ENCODE measurements at regions not wholly inside any gene's neighbourhood (a gene's known extent, or its start where the extent isn't known, plus 50 kb on each side); places are given as distances from the start of the nearest gene placed in this dataset.

DNA sequence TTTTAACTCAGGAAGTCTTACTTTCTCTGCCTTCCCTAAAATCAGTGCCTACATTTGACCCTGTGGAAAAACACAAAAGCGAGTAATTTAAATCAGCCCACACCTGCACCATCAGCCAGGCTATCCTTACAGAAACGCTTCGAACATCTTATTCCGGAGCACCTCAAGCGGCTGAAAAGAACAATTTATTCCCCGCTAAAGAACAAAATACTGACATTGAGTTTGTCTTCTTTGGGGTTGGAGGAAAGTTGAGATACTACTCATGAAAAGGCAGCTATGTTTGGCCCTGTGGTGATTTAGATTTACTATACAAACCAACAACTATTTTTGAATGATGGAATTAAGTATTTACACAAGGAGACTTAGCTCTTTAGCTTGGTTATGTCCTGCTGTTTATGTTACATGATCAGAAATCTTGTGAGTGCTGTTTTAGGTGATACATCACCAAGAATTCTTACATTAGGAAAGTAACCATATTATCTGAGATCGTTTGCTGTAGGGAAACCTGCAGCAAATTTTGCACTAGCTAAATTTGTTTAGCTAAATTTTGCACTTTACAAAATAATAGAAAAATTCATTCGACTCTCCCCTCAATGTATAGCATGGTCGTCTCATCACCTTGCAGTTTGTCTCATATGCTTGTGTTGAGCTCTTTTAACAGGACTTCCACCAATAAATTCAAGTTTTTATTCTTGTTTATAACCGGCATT, 158.8 kb upstream of the SIX2 start:
- Histone ChIP-seq H3K36me3 (ENCODE audit: insufficient read depth, low read length, poor library complexity, severe bottlenecking) (no peaks in the 10 kb centered on the region), H3K4me3 (ENCODE audit: low read depth, low read length, poor library complexity, severe bottlenecking) (no peak overlapping the region), H3K4me1 (ENCODE audit: insufficient read depth, low read length, poor library complexity, severe bottlenecking) (no peaks in the 10 kb centered on the region), H3K27me3 (replicated peaks; ENCODE audit: insufficient read depth, low read depth, low read length, poor library complexity) (peaks cover 99% of the 10 kb centered on the region), H3K27ac (ENCODE audit: low read depth, low read length, poor library complexity, severe bottlenecking) (no peak overlapping the region), H3K9me3 (ENCODE audit: low read depth, low read length, poor library complexity, severe bottlenecking) (no peaks in the 10 kb centered on the region)
- BruUV-seq (replicated peaks) = no TSS peak
- TF ChIP-seq, protein P1, sequence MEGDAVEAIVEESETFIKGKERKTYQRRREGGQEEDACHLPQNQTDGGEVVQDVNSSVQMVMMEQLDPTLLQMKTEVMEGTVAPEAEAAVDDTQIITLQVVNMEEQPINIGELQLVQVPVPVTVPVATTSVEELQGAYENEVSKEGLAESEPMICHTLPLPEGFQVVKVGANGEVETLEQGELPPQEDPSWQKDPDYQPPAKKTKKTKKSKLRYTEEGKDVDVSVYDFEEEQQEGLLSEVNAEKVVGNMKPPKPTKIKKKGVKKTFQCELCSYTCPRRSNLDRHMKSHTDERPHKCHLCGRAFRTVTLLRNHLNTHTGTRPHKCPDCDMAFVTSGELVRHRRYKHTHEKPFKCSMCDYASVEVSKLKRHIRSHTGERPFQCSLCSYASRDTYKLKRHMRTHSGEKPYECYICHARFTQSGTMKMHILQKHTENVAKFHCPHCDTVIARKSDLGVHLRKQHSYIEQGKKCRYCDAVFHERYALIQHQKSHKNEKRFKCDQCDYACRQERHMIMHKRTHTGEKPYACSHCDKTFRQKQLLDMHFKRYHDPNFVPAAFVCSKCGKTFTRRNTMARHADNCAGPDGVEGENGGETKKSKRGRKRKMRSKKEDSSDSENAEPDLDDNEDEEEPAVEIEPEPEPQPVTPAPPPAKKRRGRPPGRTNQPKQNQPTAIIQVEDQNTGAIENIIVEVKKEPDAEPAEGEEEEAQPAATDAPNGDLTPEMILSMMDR (conservative IDR thresholded peaks at IDR 0.05; ENCODE audit: low read depth, low read length) = no peak
- TF ChIP-seq EZH2 (IDR thresholded peaks at IDR 0.05; ENCODE audit: borderline replicate concordance, low read depth, low read length, poor library complexity, severe bottlenecking) = peak; percentile 18
- no peak for DNase-seq (ENCODE audit: low spot score)
- ChIA-PET POLR2A (ENCODE audit: low non-redundant PET) (no interaction called here), CTCF (no interaction called here)
- intact Hi-C loops (cut with micrococcal nuclease; ENCODE audit: unreplicated experiment) = loop anchor here (10.0 kb wide), 1 partner anchor 327 kb away; no protein-coding TSS in a partner anchor

DNA sequence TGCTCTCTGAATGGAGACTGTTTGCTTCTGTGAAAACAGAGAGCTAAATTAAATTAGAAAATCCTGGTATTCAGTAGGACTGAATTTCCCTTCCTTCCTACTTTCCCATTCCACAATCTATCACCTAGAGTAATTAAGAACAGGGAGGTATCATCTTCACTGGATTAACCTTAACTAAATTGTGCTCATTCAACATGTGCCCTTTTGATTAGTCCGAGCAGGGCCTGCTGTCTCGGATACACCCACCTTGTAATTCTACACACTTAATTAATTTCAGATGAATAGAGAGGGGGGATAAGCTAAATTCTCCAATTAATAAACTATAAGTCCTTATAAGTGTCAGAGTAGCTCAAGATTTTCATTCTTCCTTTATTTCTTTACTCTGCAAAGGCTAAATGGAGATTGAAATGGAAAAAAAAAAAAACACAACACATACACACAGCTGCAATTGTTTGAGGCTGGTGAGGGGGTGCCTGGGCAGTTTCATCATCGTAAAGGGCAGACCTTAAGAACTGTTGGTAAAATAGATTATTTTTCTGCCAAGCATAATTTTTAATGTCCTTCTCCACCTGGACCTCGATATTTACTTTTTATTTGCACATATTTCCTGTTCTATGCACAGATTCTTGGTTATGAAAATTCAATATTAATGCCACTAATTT, 157.1 kb upstream of the SIX2 start:
- BruUV-seq (replicated peaks) = no TSS peak
- TF ChIP-seq, protein P1 (conservative IDR thresholded peaks at IDR 0.05; ENCODE audit: low read depth, low read length) = no peak
- TF ChIP-seq EZH2 (IDR thresholded peaks at IDR 0.05; ENCODE audit: borderline replicate concordance, low read depth, low read length, poor library complexity, severe bottlenecking) = peak; percentile 27
- ChIA-PET CTCF (no interaction called here), POLR2A (ENCODE audit: low non-redundant PET) (no interaction called here)
- H3K4me1 ChIP-seq (ENCODE audit: insufficient read depth, low read length, poor library complexity, severe bottlenecking) = no peaks in the 10 kb centered on the region
- H3K36me3 ChIP-seq (ENCODE audit: insufficient read depth, low read length, poor library complexity, severe bottlenecking) = no peaks in the 10 kb centered on the region
- intact Hi-C loops (cut with micrococcal nuclease; ENCODE audit: unreplicated experiment) = loop anchor here (10.0 kb wide), 1 partner anchor 328 kb away; no protein-coding TSS in a partner anchor
- peaks cover 92% of the 10 kb centered on the region for H3K27me3 ChIP-seq (replicated peaks; ENCODE audit: insufficient read depth, low read depth, low read length, poor library complexity)
- no peak for DNase-seq (ENCODE audit: low spot score)
- H3K9me3 ChIP-seq (ENCODE audit: low read depth, low read length, poor library complexity, severe bottlenecking) = no peaks in the 10 kb centered on the region
- H3K4me3 ChIP-seq (ENCODE audit: low read depth, low read length, poor library complexity, severe bottlenecking) = no peak overlapping the region
- no peak overlapping the region for H3K27ac ChIP-seq (ENCODE audit: low read depth, low read length, poor library complexity, severe bottlenecking)

DNA sequence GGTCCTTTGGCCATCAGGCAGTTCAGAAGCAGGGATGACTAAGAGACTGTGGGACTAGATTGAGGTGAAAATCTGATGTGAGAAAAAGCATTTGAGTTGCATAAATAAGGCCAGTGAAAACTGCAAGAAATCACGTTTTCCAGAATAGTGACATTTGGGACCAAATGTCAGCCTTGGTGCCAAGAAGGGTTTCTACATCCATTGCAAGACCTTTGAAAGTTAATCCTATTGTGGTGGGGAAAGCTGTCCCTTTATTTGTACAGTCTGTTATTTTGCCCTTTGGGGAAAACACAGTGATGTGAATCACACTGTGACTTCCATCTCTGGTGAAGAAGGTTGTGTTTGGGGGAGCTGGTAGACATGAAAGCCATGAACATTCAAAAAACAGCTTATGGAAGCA, 153.5 kb upstream of the SIX2 start:
- TF ChIP-seq EZH2 (IDR thresholded peaks at IDR 0.05; ENCODE audit: borderline replicate concordance, low read depth, low read length, poor library complexity, severe bottlenecking) = no peak
- TF ChIP-seq, protein P1 (conservative IDR thresholded peaks at IDR 0.05; ENCODE audit: low read depth, low read length) = no peak
- no peaks in the 10 kb centered on the region for H3K9me3 ChIP-seq (ENCODE audit: low read depth, low read length, poor library complexity, severe bottlenecking)
- DNase-seq (ENCODE audit: low spot score) = no peak
- no peak overlapping the region for H3K4me3 ChIP-seq (ENCODE audit: low read depth, low read length, poor library complexity, severe bottlenecking)
- no peak overlapping the region for H3K27ac ChIP-seq (ENCODE audit: low read depth, low read length, poor library complexity, severe bottlenecking)
- intact Hi-C loops (cut with micrococcal nuclease; ENCODE audit: unreplicated experiment) = loop anchor here (10.0 kb wide), 1 partner anchor 332 kb away; no protein-coding TSS in a partner anchor
- ChIA-PET CTCF (no interaction called here), POLR2A (ENCODE audit: low non-redundant PET) (no interaction called here)
- peaks cover 71% of the 10 kb centered on the region for H3K27me3 ChIP-seq (replicated peaks; ENCODE audit: insufficient read depth, low read depth, low read length, poor library complexity)
- H3K4me1 ChIP-seq (ENCODE audit: insufficient read depth, low read length, poor library complexity, severe bottlenecking) = no peaks in the 10 kb centered on the region
- no peaks in the 10 kb centered on the region for H3K36me3 ChIP-seq (ENCODE audit: insufficient read depth, low read length, poor library complexity, severe bottlenecking)
- BruUV-seq (replicated peaks) = no TSS peak

Measured in A673 (cell line).